Renal cortical epithelial cell (primary cell): ENCODE measurements at regions not wholly inside any gene's neighbourhood (a gene's known extent, or its start where the extent isn't known, plus 50 kb on each side); places are given as distances from the start of the nearest gene placed in this dataset.
A peak's percentile ranks its signal among the peaks of the same experiment; 100 is the strongest.

ENCODE experiments used
- DNase-seq: peaks from one replicate; pipeline ENCODE4 v3.0.0-alpha.2; 2011; ENCODE audit warnings: low read depth

DNA sequence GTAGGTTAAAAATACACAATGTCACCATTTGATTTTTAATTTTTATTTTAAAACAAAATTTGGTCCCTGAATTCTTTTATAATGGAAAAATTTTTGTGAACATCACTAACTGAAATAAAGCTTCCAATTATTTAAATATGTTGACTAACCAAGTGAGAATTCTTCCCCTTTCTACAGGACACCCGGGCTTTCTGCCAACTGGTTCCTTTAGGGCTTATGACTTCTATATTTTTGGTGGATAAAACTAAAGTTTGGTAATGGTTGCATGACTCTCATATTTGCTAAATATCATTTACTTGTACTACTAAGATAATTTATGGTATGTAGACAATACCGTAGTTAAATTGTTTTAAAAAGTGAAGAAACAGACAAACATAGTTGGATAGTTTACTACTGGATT, 291.0 kb upstream of the DOK6 start:
- DNase-seq = no peak

DNA sequence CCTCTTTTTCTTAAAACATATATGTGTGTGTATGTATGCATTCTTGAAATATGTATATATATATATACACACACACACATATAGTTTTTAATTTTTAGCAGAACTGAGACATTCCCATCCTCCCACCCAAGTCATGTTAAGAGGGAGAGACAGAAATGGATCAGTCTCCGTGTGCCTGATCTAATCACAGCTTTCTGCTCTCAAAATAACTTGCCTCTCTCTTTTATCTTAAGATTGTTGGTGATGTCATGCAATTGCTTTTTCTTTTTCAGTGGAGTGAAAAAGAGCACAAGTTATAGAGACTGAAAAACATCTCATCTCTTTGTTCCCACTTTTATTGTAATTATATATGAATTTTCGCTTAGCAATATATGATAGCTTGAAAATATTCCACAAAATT, 279.9 kb upstream of the DOK6 start:
- DNase-seq = no peak

DNA sequence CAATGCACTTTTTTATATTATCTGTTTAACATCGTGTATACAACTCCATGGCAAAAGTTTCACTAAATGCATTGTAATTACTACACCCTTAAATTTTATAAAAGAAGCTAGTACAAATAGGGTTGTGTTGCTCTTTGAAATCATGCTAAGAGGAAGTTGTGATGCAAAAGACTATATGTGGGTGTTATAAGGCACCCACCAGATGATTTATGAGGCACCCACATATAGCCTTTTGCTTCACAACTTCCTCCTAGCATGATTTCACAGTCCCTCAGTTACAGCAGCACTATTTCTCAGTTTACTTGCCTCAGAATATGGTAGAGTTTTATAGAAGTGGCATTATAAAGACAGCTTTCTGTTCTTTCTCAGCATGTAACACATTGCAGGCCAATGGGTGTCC, 277.3 kb upstream of the DOK6 start:
- no peak for DNase-seq

DNA sequence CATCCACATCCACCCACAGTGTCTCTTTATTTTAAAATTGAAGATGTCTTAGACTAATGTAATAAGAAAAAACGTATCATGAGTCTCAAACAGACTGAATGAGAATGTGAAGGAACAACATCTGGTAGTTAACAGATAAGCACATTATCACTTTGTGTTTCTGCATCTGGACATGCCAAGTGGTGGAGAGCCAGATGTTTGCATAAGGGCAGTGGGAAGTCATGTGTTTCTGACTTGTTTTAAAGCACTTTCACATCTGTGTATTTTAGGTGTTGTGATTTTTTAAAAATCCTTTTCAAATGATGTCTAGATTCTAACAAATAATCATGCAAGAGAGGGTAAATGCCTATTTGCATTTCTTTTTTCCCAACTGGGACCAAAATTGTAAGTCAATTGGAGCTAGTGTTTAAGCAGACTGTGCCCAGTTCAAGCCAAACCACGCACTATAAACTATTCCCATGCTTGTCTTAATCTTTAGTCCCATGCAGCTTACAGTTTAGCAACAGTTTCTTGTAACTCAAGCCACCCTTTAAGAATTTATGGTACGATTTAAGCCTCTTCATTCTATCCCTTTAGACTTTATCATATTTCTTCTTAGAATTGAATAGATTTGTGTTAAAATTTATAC, 272.7 kb upstream of the DOK6 start:
- no peak for DNase-seq

DNA sequence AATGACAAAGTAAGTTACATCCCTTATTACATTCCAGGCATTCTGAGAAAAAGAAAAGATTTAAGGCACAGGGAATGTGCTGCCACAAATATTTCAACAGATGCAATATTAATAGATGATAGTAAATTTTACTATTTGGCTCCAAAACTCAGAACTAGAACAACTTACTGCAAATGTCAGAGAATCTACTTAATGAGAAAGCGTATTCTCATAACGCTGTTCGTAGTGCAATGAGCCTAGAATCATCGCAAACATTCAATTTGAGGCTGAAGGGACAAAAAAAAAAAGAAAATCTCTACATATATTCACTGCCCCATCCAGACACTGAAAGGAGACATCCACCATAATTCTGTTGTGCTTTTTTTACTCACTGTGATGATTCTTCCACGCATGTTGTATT, 272.1 kb upstream of the DOK6 start:
- no peak for DNase-seq

DNA sequence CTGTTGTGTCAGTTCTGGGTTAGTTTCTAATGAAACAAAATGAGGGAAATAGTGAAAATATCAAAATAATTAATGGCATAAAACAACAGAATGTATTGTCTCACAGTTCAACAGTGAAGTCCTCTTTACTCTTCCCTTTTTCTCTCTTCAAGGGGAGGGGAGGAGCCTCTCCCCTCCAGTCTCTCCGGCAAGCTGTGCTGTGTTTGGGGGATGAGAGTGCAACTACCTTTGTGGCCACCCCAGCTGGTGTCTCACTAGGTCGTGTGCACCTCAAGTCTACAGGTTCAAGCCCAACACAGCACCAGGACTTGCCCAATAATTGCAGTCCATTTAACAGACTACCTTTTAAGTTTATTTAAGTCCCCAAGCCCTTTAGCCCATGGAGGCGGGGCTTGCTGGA, 271.7 kb upstream of the DOK6 start:
- no peak for DNase-seq

DNA sequence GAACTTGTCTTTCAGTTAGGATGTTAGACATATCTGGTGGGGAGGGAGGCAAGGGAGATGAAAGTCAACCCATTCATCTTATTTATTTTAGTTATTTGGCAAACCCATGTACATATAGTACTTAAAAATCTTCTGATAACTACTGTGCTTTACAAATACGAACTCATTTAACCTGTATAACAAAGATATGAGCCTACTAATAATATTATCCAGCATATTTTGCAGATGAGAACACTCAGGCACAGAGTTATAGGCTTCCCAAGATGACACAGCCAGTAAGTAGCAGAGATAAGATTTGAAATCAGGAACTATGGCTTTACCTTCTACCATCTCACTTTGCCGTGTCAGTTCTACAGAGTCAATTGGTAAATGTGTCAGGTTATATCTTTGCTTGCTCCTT, 262.6 kb upstream of the DOK6 start:
- DNase-seq = no peak

DNA sequence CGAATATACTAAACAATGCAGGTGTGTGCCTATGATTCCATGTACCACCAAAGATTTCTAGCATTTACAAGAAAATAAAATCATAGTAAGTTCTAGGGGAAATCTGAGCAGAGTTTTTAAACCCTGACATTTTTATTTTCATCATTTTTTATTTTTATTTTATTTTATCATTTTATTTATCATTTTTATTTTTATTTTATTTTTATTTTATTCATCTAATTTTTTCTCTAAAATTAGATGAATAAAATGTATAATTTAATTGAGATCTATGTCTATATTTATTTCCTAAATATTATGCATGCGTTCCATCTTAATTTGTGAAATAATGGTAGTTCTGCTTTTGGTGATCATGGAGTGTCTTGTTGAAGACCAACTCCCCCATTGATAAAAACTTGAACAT, 257.6 kb upstream of the DOK6 start:
- no peak for DNase-seq

DNA sequence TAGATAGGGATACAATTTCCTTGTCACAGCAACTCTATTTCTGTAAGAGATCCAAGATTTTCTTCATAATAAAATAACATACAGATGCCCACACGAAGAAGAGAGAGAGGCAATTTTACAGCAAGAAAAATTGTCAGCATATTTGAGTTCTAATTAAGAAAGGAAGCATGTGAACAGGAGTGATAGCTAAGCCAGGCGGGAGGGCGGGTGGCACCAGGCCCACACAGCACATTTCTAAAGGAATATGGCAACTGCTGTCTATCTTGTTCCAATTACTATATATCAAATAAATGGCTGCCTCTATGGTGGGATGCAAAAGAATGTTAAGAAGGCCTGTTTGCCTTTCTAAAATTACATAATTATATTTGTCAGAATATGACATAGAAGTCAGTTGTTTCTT, 248.3 kb upstream of the DOK6 start:
- no peak for DNase-seq

DNA sequence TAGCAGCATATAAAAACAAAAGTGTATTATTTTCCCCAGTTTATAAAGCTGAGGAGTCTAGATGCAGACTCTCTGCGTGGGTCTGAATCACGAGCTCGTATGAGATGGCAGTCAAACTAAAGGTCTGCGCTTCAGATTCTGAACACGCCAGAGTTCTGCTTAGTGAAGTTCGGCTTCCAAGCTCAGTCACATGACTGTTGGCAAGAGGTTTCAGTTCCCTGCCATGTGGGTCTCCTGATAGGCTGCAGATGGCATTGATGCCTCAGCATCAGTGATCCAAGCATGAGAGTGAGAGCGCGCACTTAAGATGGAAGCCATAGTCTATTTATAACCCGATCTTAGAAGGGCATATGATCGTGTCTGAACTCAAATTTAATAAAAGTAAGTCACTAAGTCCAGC, 242.8 kb upstream of the DOK6 start:
- DNase-seq = no peak

DNA sequence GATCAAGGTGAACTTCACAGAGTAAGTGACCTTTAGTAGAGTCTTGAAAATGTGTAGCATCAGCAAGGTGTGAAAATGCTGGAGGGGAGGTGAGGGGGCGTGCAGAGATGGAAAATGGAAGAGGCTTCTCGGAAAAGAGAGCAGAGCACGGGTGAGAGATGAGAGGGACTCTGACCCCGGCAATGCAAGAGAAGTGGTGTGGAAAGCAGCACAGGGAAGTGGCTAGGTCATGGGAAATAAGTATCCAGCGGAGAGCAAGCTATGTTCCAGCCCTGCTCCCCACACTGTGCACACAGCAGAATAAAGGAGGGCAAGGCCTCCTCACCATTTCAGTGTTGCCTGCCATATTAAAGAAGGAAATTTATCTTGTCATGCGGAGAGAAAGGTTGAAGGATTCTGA, 241.7 kb upstream of the DOK6 start:
- peak; percentile 2 for DNase-seq

DNA sequence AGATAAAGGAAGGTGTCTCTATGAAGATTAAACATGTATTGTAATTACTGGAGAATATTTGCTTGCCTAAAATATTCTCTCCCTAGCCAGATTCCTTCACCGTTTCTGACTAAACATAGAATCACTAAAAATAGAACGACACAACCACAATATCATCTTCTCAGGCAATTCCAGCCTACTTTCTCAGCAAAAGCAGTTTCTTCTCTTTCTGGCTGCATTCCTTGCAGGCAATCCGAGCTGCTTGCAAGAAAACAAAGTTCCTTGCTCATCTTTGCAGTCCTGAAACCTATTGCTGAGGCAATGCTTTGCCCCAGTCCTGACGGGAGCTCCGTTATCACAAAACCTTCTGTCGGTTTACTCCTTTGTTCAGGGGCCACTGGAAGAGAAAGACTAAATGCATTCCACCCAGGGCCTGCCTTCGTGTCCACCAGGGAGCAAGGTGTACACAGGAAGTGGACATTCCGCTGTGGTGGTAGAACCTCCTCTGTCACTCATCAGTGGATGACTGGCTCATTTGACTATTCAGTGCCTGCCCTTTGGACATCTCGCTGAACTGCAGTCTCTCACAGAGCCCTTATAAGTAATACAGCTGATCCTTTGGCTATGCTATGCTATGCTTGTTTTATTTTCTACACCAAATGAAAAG, 239.2 kb upstream of the DOK6 start:
- DNase-seq = peak; percentile 47

DNA sequence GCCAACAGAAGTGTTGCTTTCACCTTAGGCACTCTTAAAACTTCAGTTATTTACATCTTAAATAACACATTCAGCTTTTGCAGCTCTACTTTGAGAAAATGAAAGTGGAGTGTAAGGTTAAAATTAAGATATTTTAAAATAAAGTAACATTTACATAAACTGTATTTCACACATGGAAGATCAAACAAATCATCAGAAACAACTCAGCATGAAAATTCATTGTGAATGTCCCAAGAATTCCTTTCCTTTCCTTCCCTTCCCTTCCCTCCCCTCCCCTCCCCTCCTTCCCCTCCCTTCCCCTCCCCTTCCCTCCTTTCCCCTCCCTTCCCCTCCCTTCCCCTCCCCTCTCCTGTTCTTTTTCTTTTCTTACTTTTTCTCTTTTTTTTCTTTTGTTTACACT, 238.0 kb upstream of the DOK6 start:
- no peak for DNase-seq

DNA sequence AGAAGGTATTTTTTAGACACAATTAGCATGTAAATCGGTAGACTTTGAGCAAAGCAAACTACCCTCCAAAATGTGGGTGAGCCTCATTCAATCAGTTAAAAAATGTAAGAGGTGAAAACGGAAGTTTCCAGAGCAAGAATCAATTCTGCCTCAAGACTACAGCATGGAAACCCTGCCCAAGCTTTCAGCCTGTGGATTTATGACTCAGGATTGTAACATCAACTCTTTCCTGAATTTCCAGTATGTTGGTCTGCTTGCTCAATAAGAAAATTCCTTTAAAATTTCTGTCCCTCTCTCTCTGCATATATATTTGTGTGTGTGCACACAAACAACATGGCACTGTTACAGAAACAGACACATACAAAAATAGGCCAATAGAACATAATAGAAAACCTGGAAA, 228.6 kb upstream of the DOK6 start:
- DNase-seq = no peak

DNA sequence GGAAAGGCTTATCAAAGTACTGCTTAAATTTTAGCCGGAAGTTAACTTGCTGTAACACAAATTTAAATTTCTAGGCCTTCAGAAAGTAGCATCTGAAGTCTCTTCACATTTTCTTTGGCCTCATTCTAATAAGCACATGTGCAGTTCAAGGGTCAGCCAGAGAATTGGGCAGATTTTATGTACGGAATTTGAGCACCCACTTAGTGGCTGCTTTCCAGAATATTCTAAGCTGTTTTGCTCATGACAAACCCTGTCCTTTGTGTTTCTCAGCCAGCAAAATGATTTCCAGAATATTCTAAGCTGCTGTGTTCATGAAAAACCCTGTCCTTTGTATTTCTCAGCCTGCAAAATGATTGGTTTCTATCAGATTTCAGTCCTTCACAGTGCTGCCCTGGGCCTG, 225.0 kb upstream of the DOK6 start:
- DNase-seq = no peak

DNA sequence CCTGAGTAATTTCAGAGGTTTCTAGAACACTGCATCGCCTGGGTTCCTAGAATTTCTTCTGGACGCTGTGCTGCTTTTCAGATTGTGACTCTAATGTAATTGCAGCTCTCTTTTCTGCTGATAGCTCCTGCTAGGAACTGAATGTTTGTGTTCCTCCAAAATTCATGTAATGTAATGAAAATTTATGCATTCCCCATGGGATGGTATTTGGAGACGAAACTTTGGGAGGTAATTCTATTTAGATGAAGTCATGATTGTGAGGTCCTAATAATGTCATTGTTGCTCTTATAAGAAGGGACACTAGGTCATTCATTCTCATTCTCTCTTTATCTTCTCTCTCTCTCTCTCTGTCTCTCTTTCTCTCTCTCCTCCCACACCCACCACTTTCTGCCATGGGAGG, 223.9 kb upstream of the DOK6 start:
- no peak for DNase-seq

DNA sequence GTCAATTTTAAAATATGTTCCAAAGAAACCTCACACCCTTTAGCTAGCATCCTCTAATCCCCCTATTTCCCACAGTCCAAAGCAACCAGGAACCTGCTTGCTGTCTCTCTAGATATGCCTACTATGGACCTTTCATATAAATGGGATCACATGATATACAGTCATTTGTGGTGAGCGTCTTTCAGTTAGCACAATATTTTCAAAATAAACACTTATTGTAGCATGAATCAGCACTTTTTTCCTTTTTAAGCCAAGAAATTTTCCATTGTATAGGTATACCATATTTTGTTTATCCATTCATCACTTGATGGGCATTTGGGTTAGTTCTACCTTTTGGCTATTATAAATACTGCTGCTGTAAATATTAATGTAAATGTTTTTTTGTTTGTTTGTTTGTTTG, 223.0 kb upstream of the DOK6 start:
- DNase-seq = no peak

DNA sequence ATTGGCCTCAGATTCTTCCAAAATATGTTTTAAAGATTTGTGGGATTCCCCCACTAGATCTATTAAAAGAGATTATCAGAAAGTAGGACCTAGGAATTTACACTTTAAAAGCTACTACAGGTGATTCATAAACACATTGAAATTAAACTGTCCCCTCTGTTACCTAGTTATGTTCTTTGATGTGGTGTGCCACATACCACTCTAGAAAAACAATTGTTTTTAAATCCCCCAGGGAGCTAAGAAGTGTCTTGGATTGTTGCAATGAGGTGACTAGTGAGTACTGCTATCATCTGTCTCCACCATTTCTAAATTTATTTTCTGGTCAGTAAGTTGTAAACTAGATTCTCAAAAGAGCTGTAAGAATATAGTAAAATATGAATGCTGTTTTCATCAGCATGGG, 214.5 kb upstream of the DOK6 start:
- peak; percentile 31 for DNase-seq

DNA sequence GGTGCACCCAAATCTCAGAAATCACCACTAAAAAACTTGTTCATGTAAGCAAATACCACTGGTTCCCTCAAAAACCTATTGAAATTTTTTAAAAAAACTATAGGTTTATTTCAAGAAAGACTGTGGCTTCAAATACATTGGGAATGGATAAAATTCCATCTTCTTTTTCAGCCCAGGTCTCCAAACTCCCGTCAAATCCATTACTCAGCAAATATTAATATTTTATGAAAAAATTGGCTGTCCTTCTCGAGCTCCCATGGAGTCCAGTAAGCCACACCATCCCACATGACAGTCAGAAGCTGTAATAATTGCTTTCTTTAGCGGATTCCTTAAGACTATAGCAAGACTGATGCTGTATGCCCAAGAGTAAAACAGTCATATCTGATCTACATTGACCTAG, 204.4 kb upstream of the DOK6 start:
- DNase-seq = no peak

DNA sequence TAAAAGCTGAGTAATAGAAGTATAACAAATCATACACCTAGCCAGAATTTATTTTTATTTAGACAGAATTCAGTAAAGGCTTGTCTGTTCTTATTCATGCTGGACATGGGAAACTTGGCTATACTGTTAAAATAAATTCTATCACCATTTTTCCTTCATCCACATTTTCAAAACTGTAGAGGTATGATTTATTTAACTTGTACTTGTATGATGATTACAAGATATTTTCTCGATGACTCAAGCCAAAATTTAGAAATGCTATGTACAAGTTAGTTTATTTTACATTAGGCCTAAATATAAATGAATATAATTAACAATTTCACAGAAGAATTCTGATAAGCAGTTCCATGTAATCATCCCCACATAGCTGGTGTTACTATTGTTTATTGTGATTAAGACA, 194.8 kb upstream of the DOK6 start:
- no peak for DNase-seq

DNA sequence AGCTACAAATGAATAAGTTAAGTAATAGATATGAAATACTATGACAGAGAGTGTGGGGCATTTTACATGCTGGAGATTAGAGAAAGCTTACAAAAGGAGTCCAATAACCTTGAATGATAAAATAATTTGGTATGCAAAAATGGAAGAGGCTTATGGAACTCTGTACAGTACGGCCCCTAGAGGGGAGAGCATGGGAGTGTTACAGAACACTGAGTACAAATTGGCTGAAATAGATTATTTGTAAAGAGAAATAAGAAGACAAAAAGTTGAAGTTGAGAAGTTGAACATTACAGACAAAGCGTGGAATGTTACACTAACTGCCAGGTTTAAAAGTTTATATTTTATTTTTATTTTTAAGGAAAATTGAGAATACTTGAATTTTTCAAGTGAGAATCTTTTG, 192.1 kb upstream of the DOK6 start:
- DNase-seq = no peak

DNA sequence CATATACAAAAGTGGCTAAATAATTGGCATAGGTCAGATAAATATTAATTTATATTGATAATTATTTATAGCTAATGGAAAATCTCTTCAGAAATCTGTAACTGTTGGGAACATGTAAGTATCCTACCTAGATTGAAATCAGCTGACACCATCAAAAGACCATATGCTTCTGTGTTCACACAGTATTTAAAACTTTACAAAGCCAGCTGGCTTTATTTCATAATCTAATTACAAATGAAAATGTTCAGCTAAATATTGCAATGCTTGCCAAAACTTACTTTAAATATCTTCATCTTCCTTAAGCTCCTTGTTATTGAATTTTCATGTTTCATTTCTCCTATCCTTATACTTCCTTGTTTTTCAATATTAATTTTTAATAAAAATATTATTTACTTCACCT, 190.9 kb upstream of the DOK6 start:
- DNase-seq = no peak

DNA sequence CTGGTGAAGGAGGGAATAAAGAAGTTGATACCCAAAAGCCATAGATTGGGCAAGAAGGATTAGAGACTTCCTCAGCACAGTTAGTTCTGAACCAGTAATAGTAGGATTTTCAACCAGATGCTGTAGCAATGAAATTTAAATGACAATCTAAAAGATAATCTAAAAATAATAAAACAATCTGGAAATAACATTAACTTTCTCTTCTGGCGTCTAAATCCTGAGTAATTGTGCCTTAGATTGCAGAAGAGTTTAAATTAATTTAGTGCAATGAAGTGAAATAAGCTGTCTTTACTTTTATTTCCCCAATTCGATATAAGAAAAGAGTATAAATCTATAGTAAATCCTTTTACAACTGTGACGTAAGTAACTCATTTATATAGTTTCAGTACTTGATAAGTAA, 186.8 kb upstream of the DOK6 start:
- DNase-seq = no peak

DNA sequence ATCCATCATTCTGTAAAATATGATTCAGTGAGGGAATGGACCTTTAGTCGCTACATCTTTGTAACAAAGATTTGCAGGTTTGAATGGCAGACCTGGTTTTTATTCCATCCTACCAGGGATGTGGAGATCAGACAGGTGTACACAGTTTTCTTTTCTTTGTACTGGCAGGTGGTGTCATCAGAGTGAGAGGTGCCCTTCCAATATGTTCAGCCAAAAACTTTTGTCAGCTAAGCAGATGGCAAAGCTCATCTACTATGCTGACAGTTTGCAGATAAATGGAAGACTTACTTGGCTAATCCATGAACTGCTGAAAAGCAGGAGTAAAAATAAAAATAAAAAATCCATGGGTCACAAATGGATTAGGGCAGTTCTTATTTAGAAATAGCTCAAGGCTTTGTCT, 185.5 kb upstream of the DOK6 start:
- DNase-seq = no peak
